Activated gamma-delta T cell treated with Interleukin-2 at 50 U/mL for 16 hours (primary cell): ENCODE measurements at regions not wholly inside any gene's neighbourhood (a gene's known extent, or its start where the extent isn't known, plus 50 kb on each side); places are given as distances from the start of the nearest gene placed in this dataset.
"Not testable (repeated sequence)": the region's sequence is repeated elsewhere in the genome, so short reads cannot be mapped to it uniquely, and the experiment has no call there.

Source experiments
- DNase-seq: peaks from one replicate; pipeline ENCODE4 v3.0.0-alpha.2; 2020

- no peak for DNase-seq
Measured at GRCh38 chr2:84286878-84287277, 172.2 kb downstream of the SUCLG1 start.

GRCh38 chr2:84285056-84285747 lies 173.9 kb downstream of the SUCLG1 start:
- DNase-seq: no peak

- no peak for DNase-seq
Measured at GRCh38 chr2:84283506-84283905, 175.6 kb downstream of the SUCLG1 start.

- DNase-seq: no peak
Measured at GRCh38 chr2:84281510-84281909, 177.6 kb downstream of the SUCLG1 start.

GRCh38 chr2:84280873-84281272 lies 178.2 kb downstream of the SUCLG1 start:
- no peak for DNase-seq

GRCh38 chr2:84278386-84278785 lies 180.7 kb downstream of the SUCLG1 start:
- DNase-seq: no peak

- no peak for DNase-seq
Measured at GRCh38 chr2:84276590-84277255, 182.4 kb downstream of the SUCLG1 start.

- no peak for DNase-seq
Measured at GRCh38 chr2:84273406-84273805, 185.7 kb downstream of the SUCLG1 start.

- no peak for DNase-seq
Measured at GRCh38 chr2:84271977-84272376, 187.1 kb downstream of the SUCLG1 start.

- no peak for DNase-seq
Measured at GRCh38 chr2:84257831-84258230, 201.2 kb downstream of the SUCLG1 start.

GRCh38 chr2:84251651-84252302 lies 207.3 kb downstream of the SUCLG1 start:
- no peak for DNase-seq

- no peak for DNase-seq
Measured at GRCh38 chr2:84249140-84249539, 209.9 kb downstream of the SUCLG1 start.

- DNase-seq: no peak
Measured at GRCh38 chr2:84247532-84247931, 211.5 kb downstream of the SUCLG1 start.

- no peak for DNase-seq
Measured at GRCh38 chr2:84243788-84244733, 215.0 kb downstream of the SUCLG1 start.

- no peak for DNase-seq
Measured at GRCh38 chr2:84238907-84239306, 220.2 kb downstream of the SUCLG1 start.

- DNase-seq: no peak
Measured at GRCh38 chr2:84236288-84236687, 222.8 kb downstream of the SUCLG1 start.

GRCh38 chr2:84234103-84234502 lies 225.0 kb downstream of the SUCLG1 start:
- no peak for DNase-seq

GRCh38 chr2:84231478-84231877 lies 227.6 kb downstream of the SUCLG1 start:
- no peak for DNase-seq

- no peak for DNase-seq
Measured at GRCh38 chr2:84224121-84224520, 235.0 kb downstream of the SUCLG1 start.

GRCh38 chr2:84223191-84223590 lies 235.9 kb downstream of the SUCLG1 start:
- DNase-seq: no peak

GRCh38 chr2:84221102-84221501 lies 238.0 kb downstream of the SUCLG1 start:
- DNase-seq: not testable (repeated sequence)

- no peak for DNase-seq
Measured at GRCh38 chr2:84217456-84217855, 241.6 kb downstream of the SUCLG1 start.

GRCh38 chr2:84214455-84214854 lies 244.6 kb downstream of the SUCLG1 start:
- no peak for DNase-seq
